Upper lobe of left lung (tissue), 6 donors: ENCODE measurements at regions not wholly inside any gene's neighbourhood (a gene's known extent, or its start where the extent isn't known, plus 50 kb on each side); places are given as distances from the start of the nearest gene placed in this dataset.
A peak's percentile ranks its signal among the peaks of the same experiment; 100 is the strongest.
"Not testable (repeated sequence)": the region's sequence is repeated elsewhere in the genome, so short reads cannot be mapped to it uniquely, and the experiment has no call there.

ENCODE experiments used
- ATAC-seq, 2 donors: fragments of 200-7000 bp; cut with Tn5 transposase; one replicate each; pipeline ENCODE4 v1.9.1; 2022; ENCODE audit warnings: mild to moderate bottlenecking in 2 of 2, moderate library complexity in 2 of 2; ENCODE audit not compliant: low FRiP score in 2 of 2
- DNase-seq, 2 donors: peaks; one replicate each; pipeline ENCODE4 v3.0.0-alpha.2; 2019 to 2020
- H3K27ac ChIP-seq, 4 donors: fragments of 200-600 bp; sonication (generic); one replicate each; pipeline ENCODE4 v1.5.1; 2016 to 2019
- H3K27me3 ChIP-seq, 4 donors: fragments of 200-600 bp; sonication (generic); one replicate each; pipeline ENCODE4 v1.5.1; 2017 to 2019
- H3K36me3 ChIP-seq, 4 donors: fragments of 200-600 bp; sonication (generic); one replicate each; pipeline ENCODE4 v1.5.1; 2016 to 2019
- H3K4me1 ChIP-seq, 4 donors: fragments of 200-600 bp; sonication (generic); one replicate each; pipeline ENCODE4 v1.5.1; 2018 to 2019
- H3K4me3 ChIP-seq, 4 donors: fragments of 200-600 bp; sonication (generic); one replicate each; pipeline ENCODE4 v1.5.1; 2017 to 2019; ENCODE audit warnings: mild to moderate bottlenecking in 2 of 4, moderate library complexity in 1 of 4
- H3K9me3 ChIP-seq, 4 donors: fragments of 200-600 bp; sonication (generic); one replicate each; pipeline ENCODE4 v1.5.1; 2018 to 2019
- CTCF ChIP-seq, 6 experiments: fragments of 450-650 bp in 4 of 6; fragments of 200-600 bp in 2 of 6; sonication (generic) in 2 of 6; IDR thresholded peaks; one replicate each; pipeline ENCODE4 v1.5.1; 2016 to 2019; ENCODE audit warnings: antibody characterized with exemption in 6 of 6
- EP300 ChIP-seq, 4 donors: sonication (generic); formaldehyde crosslinking; IDR thresholded peaks; one replicate each; pipeline ENCODE4 v1.5.1; 2017; ENCODE audit warnings: antibody characterized with exemption in 4 of 4, control low read depth in 2 of 4
- POLR2A ChIP-seq, 4 donors: fragments of 450-650 bp; IDR thresholded peaks; one replicate each; pipeline ENCODE4 v1.5.1; 2016 to 2017; ENCODE audit warnings: antibody characterized with exemption in 4 of 4, mild to moderate bottlenecking in 2 of 4
- POLR2AphosphoS5 ChIP-seq, 2 donors: sonication (generic); formaldehyde crosslinking; IDR thresholded peaks; one replicate each; pipeline ENCODE4 v1.5.1; 2017; ENCODE audit warnings: antibody characterized with exemption in 2 of 2
- WGBS, 2 donors: methylation state at CpG; one replicate each; pipeline ENCODE4 v1.1.5; 2017 to 2018; 5-methylcytosine and 5-hydroxymethylcytosine counted together
- donor health status: DM: no; HTN: no; CAD: no; lungs with moderate emphysema.
- donor health status: DM: no; HTN: yes; CAD: no; lungs with severe emphysema.

DNA sequence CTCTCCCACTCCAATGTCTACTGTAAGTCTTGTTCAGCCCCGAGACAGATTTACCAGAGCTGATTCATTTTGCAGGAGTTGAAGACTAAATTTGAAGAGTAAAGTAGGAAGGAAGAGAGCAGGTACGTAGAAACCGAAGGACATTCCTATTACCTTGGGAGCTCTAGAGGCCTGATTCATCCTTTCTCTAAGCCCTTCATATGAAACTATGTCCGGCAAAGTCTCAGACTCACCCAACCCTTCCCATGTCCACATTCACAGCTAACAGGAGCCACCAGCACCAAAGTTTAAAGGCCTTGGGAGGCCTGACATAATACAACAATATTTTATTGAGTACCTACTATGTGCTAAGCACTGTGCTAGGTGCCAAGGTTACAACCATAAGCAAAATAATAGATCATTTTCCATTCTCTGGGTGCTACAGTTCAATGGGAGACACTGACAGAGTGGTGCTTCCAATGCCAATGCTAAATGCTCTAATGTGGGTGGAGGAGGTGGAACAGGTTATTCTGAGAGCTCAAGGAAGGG, 86.6 kb downstream of the PHLDA1 start:
- H3K27me3 ChIP-seq, result no peaks in the 10 kb centered on the region
- H3K9me3 ChIP-seq, result no peaks in the 10 kb centered on the region
- WGBS, 2 donors, result 89 to 93% methylated on average over 4 of the region's 4 CpGs
- no peaks in the 10 kb centered on the region for H3K36me3 ChIP-seq
- no peak for DNase-seq
- H3K27ac ChIP-seq, result peak overlapping the region; percentile 50 to 79 (median 66)
- no peak for ATAC-seq
- H3K4me3 ChIP-seq, result no peak overlapping the region
- no peak for TF ChIP-seq POLR2AphosphoS5 (IDR thresholded peaks at IDR 0.05)
- TF ChIP-seq POLR2A (IDR thresholded peaks at IDR 0.05), result no peak
- no peak for TF ChIP-seq CTCF (IDR thresholded peaks at IDR 0.05)
- H3K4me1 ChIP-seq, result peaks cover 12 to 15% (median 13%) of the 10 kb centered on the region in 4 donors

DNA sequence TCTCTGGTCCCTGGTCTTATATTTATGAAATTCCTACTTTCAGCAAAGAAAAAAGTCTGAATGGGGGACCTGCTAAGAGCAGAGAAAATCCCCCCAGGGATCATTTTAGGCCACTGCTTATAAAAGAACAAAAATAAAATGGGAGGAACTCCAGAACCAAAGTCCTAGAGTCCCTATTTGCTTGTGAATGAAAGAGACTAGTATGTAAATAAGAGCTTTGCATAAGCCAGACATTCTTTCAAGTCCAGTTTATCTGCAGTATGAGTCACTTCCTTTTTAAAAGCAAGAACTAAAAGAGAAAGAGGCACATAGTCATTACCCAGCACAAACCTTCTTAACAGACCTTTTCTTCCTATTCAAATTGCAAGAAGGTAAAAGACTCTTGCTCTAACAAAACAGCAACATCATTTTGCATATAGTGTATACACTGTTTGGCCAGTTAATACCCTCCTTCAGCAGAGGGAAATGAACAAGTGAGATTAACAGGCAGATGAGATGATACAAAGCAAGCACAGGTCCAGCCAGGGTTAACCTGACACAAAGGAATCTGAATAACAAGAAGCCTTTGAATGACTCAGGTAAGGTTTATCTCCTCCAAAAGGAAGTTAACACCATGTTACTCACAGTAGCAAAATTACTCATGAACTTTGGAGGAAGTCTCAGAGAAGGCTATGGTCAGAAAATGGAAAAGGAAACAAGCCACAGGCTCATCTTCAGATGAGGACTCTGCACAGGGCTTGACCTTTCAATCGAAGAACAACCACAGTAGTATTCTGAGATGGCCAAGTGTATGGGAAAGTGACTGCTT, 87.3 kb downstream of the PHLDA1 start:
- Histone ChIP-seq H3K4me3 (no peak overlapping the region), H3K36me3 (no peaks in the 10 kb centered on the region), H3K27ac (peak overlapping the region; percentile 50 to 79 (median 66)), H3K9me3 (no peaks in the 10 kb centered on the region), H3K27me3 (no peaks in the 10 kb centered on the region), H3K4me1 (peaks cover 12 to 16% (median 14%) of the 10 kb centered on the region in 4 donors)
- ATAC-seq (peak; percentile 76 to 88), DNase-seq (no peak)
- WGBS, 2 donors, result 33 to 52% methylated on average over 1 of the region's 1 CpG
- TF ChIP-seq EP300 (IDR thresholded peaks at IDR 0.05) (peak in 1 of 4 donors; percentile 29), POLR2A (IDR thresholded peaks at IDR 0.05) (no peak), POLR2AphosphoS5 (IDR thresholded peaks at IDR 0.05) (peak in 1 of 2 donors; percentile 16)

GRCh38 chr12:75943730-75944096, 87.9 kb downstream of the PHLDA1 start:
- Histone ChIP-seq H3K4me3 (no peak overlapping the region), H3K4me1 (peaks cover 12 to 22% (median 14%) of the 10 kb centered on the region in 4 donors), H3K9me3 (no peaks in the 10 kb centered on the region), H3K27me3 (no peaks in the 10 kb centered on the region), H3K36me3 (no peaks in the 10 kb centered on the region), H3K27ac (peak overlapping the region; percentile 16 to 79 (median 66))
- WGBS, 2 donors, result 81 to 93% methylated on average over 1 of the region's 1 CpG
- DNase-seq, result no peak
- no peak for TF ChIP-seq CTCF (IDR thresholded peaks at IDR 0.05)
- TF ChIP-seq POLR2A (IDR thresholded peaks at IDR 0.05), result no peak
- TF ChIP-seq POLR2AphosphoS5 (IDR thresholded peaks at IDR 0.05), result no peak
- no peak for TF ChIP-seq EP300 (IDR thresholded peaks at IDR 0.05)
- ATAC-seq, result no peak

DNA sequence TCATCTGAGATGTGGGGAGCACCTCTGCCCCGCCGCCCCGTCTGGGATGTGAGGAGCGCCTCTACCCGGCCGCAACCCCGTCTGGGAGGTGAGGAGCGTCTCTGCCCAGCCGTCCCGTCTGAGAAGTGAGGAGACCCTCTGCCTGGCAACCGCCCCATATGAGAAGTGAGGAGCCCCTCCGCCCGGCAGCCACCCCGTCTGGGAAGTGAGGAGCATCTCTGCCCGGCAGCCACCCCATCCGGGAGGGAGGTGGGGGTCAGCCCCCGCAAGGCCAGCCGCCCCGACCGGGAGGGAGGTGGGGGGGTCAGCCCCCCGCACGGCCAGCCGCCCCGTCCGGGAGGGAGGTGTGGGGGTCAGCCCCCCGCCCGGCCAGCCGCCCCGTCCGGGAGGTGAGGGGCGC, 89.9 kb downstream of the PHLDA1 start:
- H3K27me3 ChIP-seq, H3K36me3 ChIP-seq, H3K27ac ChIP-seq, H3K9me3 ChIP-seq, ATAC-seq, H3K4me3 ChIP-seq: not testable (repeated sequence)
- peak in 1 of 2 donors; percentile 58 for DNase-seq
- no CpG with 5 or more reads among the region's 31 CpGs for WGBS, 2 donors
- H3K4me1 ChIP-seq, result peaks cover 13 to 22% (median 15%) of the 10 kb centered on the region in 4 donors

GRCh38 chr12:75939016-75939642, 92.4 kb downstream of the PHLDA1 start:
- peaks cover 5 to 31% (median 22%) of the 10 kb centered on the region in 4 donors for H3K4me1 ChIP-seq
- DNase-seq (no peak), ATAC-seq (no peak)
- WGBS, 2 donors, result 45 to 59% methylated on average over 5 of the region's 5 CpGs
- peak overlapping the region in 2 of 4 donors; percentile 6 to 16 for H3K27ac ChIP-seq
- H3K36me3 ChIP-seq, result no peaks in the 10 kb centered on the region
- H3K27me3 ChIP-seq, result no peaks in the 10 kb centered on the region
- TF ChIP-seq POLR2A (IDR thresholded peaks at IDR 0.05), result no peak
- no peak for TF ChIP-seq CTCF (IDR thresholded peaks at IDR 0.05)
- no peak for TF ChIP-seq POLR2AphosphoS5 (IDR thresholded peaks at IDR 0.05)
- TF ChIP-seq EP300 (IDR thresholded peaks at IDR 0.05), result no peak
- H3K4me3 ChIP-seq, result no peak overlapping the region
- H3K9me3 ChIP-seq, result no peaks in the 10 kb centered on the region
